Gastroesophageal sphincter (tissue), 4 donors: ENCODE measurements at regions not wholly inside any gene's neighbourhood (a gene's known extent, or its start where the extent isn't known, plus 50 kb on each side); places are given as distances from the start of the nearest gene placed in this dataset.

Experiments used
- ATAC-seq: fragments of 150-250 bp; one replicate; pipeline ENCODE4 v1.9.1; 2016; ENCODE audit warnings: mild to moderate bottlenecking, moderate library complexity
- H3K27ac ChIP-seq, 4 donors: fragments of 200-600 bp; sonication (generic) in 3 of 4; 1 replicate in 3 of 4; 2 replicates in 1 of 4; pipeline ENCODE4 v1.5.1; 2016 to 2019
- H3K27me3 ChIP-seq: fragments of 200-600 bp; sonication (generic); one replicate; pipeline ENCODE4 v1.5.1; 2019
- H3K36me3 ChIP-seq, 2 donors: fragments of 200-600 bp; sonication (generic); one replicate each; pipeline ENCODE4 v1.5.1; 2019; ENCODE audit warnings: control low read depth in 1 of 2
- H3K4me1 ChIP-seq, 3 donors: fragments of 200-600 bp; sonication (generic); 1 replicate in 2 of 3; 2 replicates in 1 of 3; pipeline ENCODE4 v1.5.1; 2016 to 2019; ENCODE audit warnings: control low read depth in 2 of 3
- H3K4me3 ChIP-seq, 2 donors: fragments of 200-600 bp; sonication (generic); one replicate each; pipeline ENCODE4 v1.5.1; 2019; ENCODE audit warnings: mild to moderate bottlenecking in 1 of 2, moderate library complexity in 1 of 2
- H3K9me3 ChIP-seq, 3 donors: fragments of 200-600 bp; sonication (generic); one replicate each; pipeline ENCODE4 v1.5.1; 2017 to 2019; ENCODE audit warnings: control low read depth in 2 of 3
- CTCF ChIP-seq, 4 experiments: fragments of 200-600 bp in 2 of 4; fragments of 450-650 bp in 2 of 4; sonication (generic) in 1 of 4; IDR thresholded peaks; one replicate each; pipeline ENCODE4 v1.5.1; 2017 to 2019; ENCODE audit warnings: antibody characterized with exemption in 4 of 4, mild to moderate bottlenecking in 2 of 4, moderate library complexity in 2 of 4
- EP300 ChIP-seq: sonication (generic); formaldehyde crosslinking; IDR thresholded peaks from one replicate; pipeline ENCODE4 v1.6.1; 2017; ENCODE audit warnings: antibody characterized with exemption, mild to moderate bottlenecking
- POLR2A ChIP-seq, 2 donors: fragments of 450-650 bp; IDR thresholded peaks; one replicate each; pipeline ENCODE4 v1.6.1; 2017; ENCODE audit warnings: antibody characterized with exemption in 2 of 2, mild to moderate bottlenecking in 2 of 2, moderate library complexity in 1 of 2
- POLR2AphosphoS5 ChIP-seq: sonication (generic); formaldehyde crosslinking; IDR thresholded peaks from one replicate; pipeline ENCODE4 v1.6.1; 2017; ENCODE audit warnings: antibody characterized with exemption
- WGBS, 2 donors: methylation state at CpG; one replicate each; pipeline ENCODE4 v1.1.5; 2018; ENCODE audit warnings: low coverage in 1 of 2; 5-methylcytosine and 5-hydroxymethylcytosine counted together

GRCh38 chr15:47376190-47376589, 341.1 kb upstream of the SEMA6D start:
- ATAC-seq = no peak
- 51 to 57% methylated on average over 3 of the region's 3 CpGs for WGBS, 2 donors
- no peaks in the 10 kb centered on the region for H3K36me3 ChIP-seq
- H3K27ac ChIP-seq = no peak overlapping the region
- H3K4me3 ChIP-seq = no peak overlapping the region
- TF ChIP-seq POLR2AphosphoS5 (no peak), POLR2A (IDR thresholded peaks at IDR 0.05) (no peak), CTCF (IDR thresholded peaks at IDR 0.05) (no peak), EP300 (no peak)
- no peaks in the 10 kb centered on the region for H3K4me1 ChIP-seq
- H3K27me3 ChIP-seq = no peaks in the 10 kb centered on the region
- no peaks in the 10 kb centered on the region for H3K9me3 ChIP-seq

- Histone ChIP-seq H3K27me3 (no peaks in the 10 kb centered on the region), H3K4me1 (no peaks in the 10 kb centered on the region), H3K9me3 (no peaks in the 10 kb centered on the region), H3K4me3 (no peak overlapping the region), H3K36me3 (no peaks in the 10 kb centered on the region), H3K27ac (no peak overlapping the region)
- no peak for ATAC-seq
- TF ChIP-seq CTCF (IDR thresholded peaks at IDR 0.05) (no peak), EP300 (no peak), POLR2AphosphoS5 (no peak), POLR2A (IDR thresholded peaks at IDR 0.05) (no peak)
- WGBS, 2 donors = 51 to 58% methylated on average over 2 of the region's 2 CpGs
Observed at GRCh38 chr15:47377465-47377864, 339.8 kb upstream of the SEMA6D start.

GRCh38 chr15:47378527-47378926, 338.8 kb upstream of the SEMA6D start:
- no peaks in the 10 kb centered on the region for H3K36me3 ChIP-seq
- no peaks in the 10 kb centered on the region for H3K27me3 ChIP-seq
- H3K4me1 ChIP-seq = peaks cover 0 to 2% (median 0%) of the 10 kb centered on the region in 3 donors
- no peak overlapping the region for H3K4me3 ChIP-seq
- H3K27ac ChIP-seq = no peak overlapping the region
- TF ChIP-seq POLR2A (IDR thresholded peaks at IDR 0.05) = no peak
- TF ChIP-seq POLR2AphosphoS5 = no peak
- no peak for TF ChIP-seq CTCF (IDR thresholded peaks at IDR 0.05)
- TF ChIP-seq EP300 = no peak
- ATAC-seq = no peak
- H3K9me3 ChIP-seq = no peaks in the 10 kb centered on the region
- WGBS, 2 donors = 37 to 58% methylated on average over 2 of the region's 2 CpGs

- no peaks in the 10 kb centered on the region for H3K27me3 ChIP-seq
- H3K36me3 ChIP-seq = no peaks in the 10 kb centered on the region
- WGBS, 2 donors = 82 to 93% methylated on average over 2 to 5 of the region's 5 CpGs
- no peak overlapping the region for H3K4me3 ChIP-seq
- H3K27ac ChIP-seq = no peak overlapping the region
- TF ChIP-seq POLR2A (IDR thresholded peaks at IDR 0.05) (no peak), EP300 (no peak), POLR2AphosphoS5 (no peak), CTCF (IDR thresholded peaks at IDR 0.05) (no peak)
- H3K4me1 ChIP-seq = peaks cover 0 to 13% (median 3%) of the 10 kb centered on the region in 3 donors
- ATAC-seq = no peak
- H3K9me3 ChIP-seq = no peaks in the 10 kb centered on the region
Observed at GRCh38 chr15:47383102-47383501, 334.2 kb upstream of the SEMA6D start.

- no peak for TF ChIP-seq EP300
- TF ChIP-seq POLR2A (IDR thresholded peaks at IDR 0.05) = no peak
- TF ChIP-seq CTCF (IDR thresholded peaks at IDR 0.05) = no peak
- no peak for TF ChIP-seq POLR2AphosphoS5
- Histone ChIP-seq H3K4me1 (peaks cover 0 to 13% (median 3%) of the 10 kb centered on the region in 3 donors), H3K36me3 (no peaks in the 10 kb centered on the region), H3K27ac (peak overlapping the region in 1 of 4 donors; percentile 58), H3K27me3 (no peaks in the 10 kb centered on the region), H3K9me3 (no peaks in the 10 kb centered on the region), H3K4me3 (no peak overlapping the region)
- no peak for ATAC-seq
- 28 to 49% methylated on average over 3 of the region's 3 CpGs for WGBS, 2 donors
Observed at GRCh38 chr15:47383801-47384200, 333.5 kb upstream of the SEMA6D start.
